Ishikawa (cell line): ENCODE measurements at regions not wholly inside any gene's neighbourhood (a gene's known extent, or its start where the extent isn't known, plus 50 kb on each side); places are given as distances from the start of the nearest gene placed in this dataset.

Experiments
- CEBPB ChIP-seq: IDR thresholded peaks from 2 replicates; pipeline ENCODE4 v1.6.1; 2012
- CREB1 ChIP-seq: IDR thresholded peaks from 2 replicates; pipeline ENCODE4 v1.6.1; 2012; ENCODE audit warnings: low read depth
- EGR1 ChIP-seq: IDR thresholded peaks from 2 replicates; pipeline ENCODE4 v1.6.1; 2012
- EP300 ChIP-seq: IDR thresholded peaks from 2 replicates; pipeline ENCODE4 v1.6.1; 2012; ENCODE audit warnings: borderline replicate concordance
- FOXM1 ChIP-seq: IDR thresholded peaks from 2 replicates; pipeline ENCODE4 v1.6.1; 2012; ENCODE audit warnings: low read depth, borderline replicate concordance
- MAX ChIP-seq: IDR thresholded peaks from 2 replicates; pipeline ENCODE4 v1.6.1; 2012
- NFIC ChIP-seq: IDR thresholded peaks from 2 replicates; pipeline ENCODE4 v1.6.1; 2012
- RAD21 ChIP-seq: IDR thresholded peaks from 2 replicates; pipeline ENCODE4 v1.6.1; 2012; ENCODE audit warnings: low read depth
- REST ChIP-seq: IDR thresholded peaks from 2 replicates; pipeline ENCODE4 v1.6.1; 2012; ENCODE audit warnings: low read depth, mild to moderate bottlenecking
- TAF1 ChIP-seq: IDR thresholded peaks from 2 replicates; pipeline ENCODE4 v1.6.1; 2012; ENCODE audit warnings: low read depth, mild to moderate bottlenecking
- TCF12 ChIP-seq: IDR thresholded peaks from 2 replicates; pipeline ENCODE4 v1.6.1; 2012; ENCODE audit warnings: low read depth
- TEAD4 ChIP-seq: IDR thresholded peaks from 2 replicates; pipeline ENCODE4 v1.6.1; 2012
- USF1 ChIP-seq: IDR thresholded peaks from 2 replicates; pipeline ENCODE4 v1.6.1; 2012
- YY1 ChIP-seq: IDR thresholded peaks from 2 replicates; pipeline ENCODE4 v1.6.1; 2012; ENCODE audit warnings: low read depth
- ZBTB7A ChIP-seq: IDR thresholded peaks from 2 replicates; pipeline ENCODE4 v1.6.1; 2012; ENCODE audit warnings: low read depth

- no peak for TF ChIP-seq ZBTB7A
- TF ChIP-seq YY1: no peak
- TF ChIP-seq RAD21: no peak
- TF ChIP-seq MAX: no peak
- no peak for TF ChIP-seq TEAD4
- TF ChIP-seq TAF1: no peak
- no peak for TF ChIP-seq EGR1
- TF ChIP-seq TCF12: no peak
- TF ChIP-seq REST: no peak
- no peak for TF ChIP-seq NFIC
- TF ChIP-seq CREB1: no peak
- TF ChIP-seq CEBPB: no peak
- TF ChIP-seq FOXM1: no peak
- no peak for TF ChIP-seq EP300
Measured at GRCh38 chr2:126356631-126357030, 299.3 kb upstream of the GYPC start.

GRCh38 chr2:126358122-126358521 lies 297.8 kb upstream of the GYPC start:
- no peak for TF ChIP-seq YY1
- TF ChIP-seq CREB1: no peak
- TF ChIP-seq CEBPB: no peak
- no peak for TF ChIP-seq MAX

GRCh38 chr2:126359494-126359893 lies 296.5 kb upstream of the GYPC start:
- TF ChIP-seq RAD21 (peak; percentile 6; the same call in 1 of the 2 replicates), EP300 (no peak)

GRCh38 chr2:126367361-126367760 lies 288.6 kb upstream of the GYPC start:
- TF ChIP-seq REST (no peak), EP300 (no peak), YY1 (no peak), USF1 (no peak)

- TF ChIP-seq REST (no peak), FOXM1 (no peak), ZBTB7A (no peak), NFIC (no peak), TAF1 (no peak), RAD21 (no peak), MAX (no peak), TCF12 (no peak), USF1 (no peak), EGR1 (no peak), EP300 (no peak), TEAD4 (no peak), CREB1 (no peak)
Measured at GRCh38 chr2:126368758-126369157, 287.2 kb upstream of the GYPC start.
